HG03432 (cell line): ENCODE measurements at regions not wholly inside any gene's neighbourhood (a gene's known extent, or its start where the extent isn't known, plus 50 kb on each side); places are given as distances from the start of the nearest gene placed in this dataset.
"Not testable (repeated sequence)": the region's sequence is repeated elsewhere in the genome, so short reads cannot be mapped to it uniquely, and the experiment has no call there.

Experiments
- ATAC-seq: cut with Tn5 transposase; IDR thresholded peaks from one replicate; pipeline ENCODE4 v1.9.1; 2021; ENCODE audit warnings: mild to moderate bottlenecking, moderate library complexity; ENCODE audit not compliant: unreplicated experiment

DNA sequence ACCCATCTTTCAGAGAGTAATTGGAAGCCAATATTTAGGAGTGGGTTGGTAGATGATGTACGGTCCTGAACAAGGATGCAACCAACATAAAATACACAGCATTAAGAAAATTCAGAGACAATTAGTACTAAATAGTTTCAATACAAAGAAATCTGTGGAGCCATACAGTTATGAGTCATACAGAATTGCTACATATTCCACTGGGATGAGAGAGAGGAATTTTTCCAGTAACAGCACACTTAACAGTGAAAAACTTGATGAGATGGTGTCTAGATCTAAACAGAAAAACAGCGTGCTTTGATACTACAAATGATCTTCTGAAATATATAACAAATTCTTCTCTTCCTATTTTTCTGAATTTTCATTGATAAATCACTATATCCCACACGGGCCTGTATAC lies 1999.3 kb upstream of the CDH9 start:
- no peak for ATAC-seq

DNA sequence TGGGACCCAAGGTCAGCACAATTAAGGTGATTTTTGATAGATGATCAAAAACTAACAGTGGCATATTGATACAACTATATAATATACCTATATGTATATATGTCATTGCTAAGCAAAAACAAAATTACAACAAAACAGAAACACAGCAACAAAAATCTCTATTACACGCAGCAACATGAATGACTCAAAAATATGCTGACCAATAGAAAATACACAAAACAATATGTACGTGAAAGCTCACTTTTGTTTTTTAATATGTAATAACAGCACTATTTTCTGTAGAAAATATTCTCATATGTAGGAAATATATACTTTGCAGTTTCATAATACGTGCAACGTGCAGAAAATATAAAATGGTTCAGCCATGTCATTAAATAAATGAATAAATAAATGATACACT lies 1985.7 kb upstream of the CDH9 start:
- ATAC-seq, result no peak

DNA sequence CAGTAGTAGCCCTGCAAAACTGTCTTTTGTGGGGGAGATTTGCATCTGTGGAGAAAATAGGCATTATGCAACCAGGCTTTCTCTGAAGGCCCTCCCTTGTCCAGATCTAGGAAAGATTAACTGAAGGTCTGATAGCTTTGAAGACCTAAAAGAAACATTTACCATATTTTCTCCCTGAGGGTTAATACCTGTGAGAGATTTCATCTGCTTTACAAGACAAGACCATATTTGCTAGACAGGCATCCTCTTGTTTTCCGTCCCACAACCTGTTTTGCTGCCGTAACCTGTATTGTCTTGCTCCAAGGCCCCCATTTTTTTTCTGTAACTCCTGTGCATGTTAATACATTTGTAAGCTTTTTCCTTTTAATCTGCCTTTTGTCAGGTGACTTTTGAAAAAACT lies 1985.2 kb upstream of the CDH9 start:
- no peak for ATAC-seq

DNA sequence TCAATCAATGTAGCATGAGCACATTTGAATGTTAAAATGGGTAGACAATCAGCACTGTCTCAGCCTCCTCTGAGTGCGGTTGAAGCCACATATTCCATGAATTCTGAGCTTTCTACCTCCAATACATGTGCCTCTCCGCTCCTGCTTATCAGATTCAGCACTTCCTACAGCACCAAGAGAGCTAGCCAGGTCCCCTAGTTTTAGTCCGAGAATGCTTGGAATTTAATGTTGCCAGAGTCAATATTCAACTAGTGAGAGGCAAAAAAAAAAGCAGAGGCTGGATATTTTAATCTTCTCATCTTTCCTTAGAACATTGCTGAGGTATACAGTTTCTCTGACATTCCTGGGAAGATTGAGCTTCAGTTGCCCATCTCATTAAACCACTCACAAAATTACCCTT lies 1979.1 kb upstream of the CDH9 start:
- no peak for ATAC-seq

DNA sequence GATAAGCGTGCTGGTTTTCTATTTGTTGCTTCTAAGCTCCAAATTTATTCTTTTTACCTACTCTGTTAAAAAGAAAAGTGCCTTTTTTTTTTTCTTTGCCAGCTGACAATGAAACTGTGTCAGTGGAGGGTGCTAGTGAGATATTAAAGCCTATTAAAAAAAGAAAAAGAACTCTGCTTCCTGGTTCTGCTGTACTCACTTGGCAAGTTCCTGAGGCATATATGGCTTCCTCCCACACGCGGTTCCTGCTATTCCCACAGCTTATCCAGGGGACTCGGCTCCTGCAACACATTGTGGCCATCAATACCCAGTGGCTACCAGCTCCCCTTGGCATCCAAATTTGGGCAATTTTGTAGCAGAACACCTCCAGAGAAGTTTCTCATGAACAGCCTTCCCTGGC lies 1977.7 kb upstream of the CDH9 start:
- no peak for ATAC-seq

DNA sequence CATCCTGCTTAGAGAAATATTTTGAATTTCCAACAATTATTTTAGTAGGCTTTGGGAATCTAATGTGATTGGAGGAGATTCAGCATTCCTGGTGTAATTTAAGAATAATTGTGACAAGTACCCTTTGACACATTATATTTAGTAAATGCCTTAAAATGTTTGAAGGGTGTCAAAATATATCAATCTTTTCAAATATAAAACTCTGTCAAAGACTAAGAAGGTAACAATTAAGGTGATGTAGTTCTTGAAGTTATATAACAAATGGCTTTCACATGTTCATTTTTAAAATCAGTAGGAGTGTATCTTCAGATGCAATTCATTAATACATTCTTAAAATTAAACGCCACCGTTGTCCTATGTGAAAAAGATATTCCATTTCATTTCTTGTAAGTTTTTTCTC lies 1977.1 kb upstream of the CDH9 start:
- no peak for ATAC-seq

DNA sequence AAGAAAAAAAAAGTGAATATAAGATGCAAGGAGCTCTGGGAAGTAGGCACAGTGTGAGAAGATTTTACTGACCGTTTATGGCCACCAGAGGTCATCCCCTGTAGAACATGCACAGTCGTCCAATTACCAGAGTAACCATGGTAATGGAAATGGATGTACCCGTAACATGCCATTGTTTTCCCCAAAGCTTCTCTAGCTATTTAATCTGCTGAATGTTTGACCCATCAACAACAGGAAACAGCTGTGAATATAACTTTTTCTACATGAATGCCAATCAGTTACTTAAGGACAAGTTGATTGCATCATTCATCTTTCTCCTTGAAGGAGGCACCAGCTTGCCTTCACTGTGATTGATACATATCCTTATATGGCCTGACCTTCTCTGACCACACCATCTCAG lies 1967.0 kb upstream of the CDH9 start:
- no peak for ATAC-seq

DNA sequence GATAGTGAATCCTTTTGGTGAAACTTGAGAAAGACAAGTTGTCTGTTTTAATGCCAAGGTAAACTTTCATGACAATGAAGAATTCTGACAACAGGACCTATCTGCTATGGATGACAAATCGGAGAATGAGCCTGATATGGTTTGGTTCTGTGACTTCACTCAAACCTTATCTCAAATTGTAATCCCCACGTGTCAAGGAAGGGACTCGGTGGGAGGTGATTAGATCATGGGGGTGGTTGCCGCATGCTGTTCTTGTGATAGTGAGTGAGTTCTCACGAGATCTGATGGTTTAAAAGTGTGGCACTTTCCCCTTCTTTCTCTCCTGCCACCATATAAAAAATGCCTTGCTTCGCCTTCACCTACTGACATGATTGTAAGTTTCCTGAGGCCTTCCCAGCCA lies 1964.1 kb upstream of the CDH9 start:
- no peak for ATAC-seq

DNA sequence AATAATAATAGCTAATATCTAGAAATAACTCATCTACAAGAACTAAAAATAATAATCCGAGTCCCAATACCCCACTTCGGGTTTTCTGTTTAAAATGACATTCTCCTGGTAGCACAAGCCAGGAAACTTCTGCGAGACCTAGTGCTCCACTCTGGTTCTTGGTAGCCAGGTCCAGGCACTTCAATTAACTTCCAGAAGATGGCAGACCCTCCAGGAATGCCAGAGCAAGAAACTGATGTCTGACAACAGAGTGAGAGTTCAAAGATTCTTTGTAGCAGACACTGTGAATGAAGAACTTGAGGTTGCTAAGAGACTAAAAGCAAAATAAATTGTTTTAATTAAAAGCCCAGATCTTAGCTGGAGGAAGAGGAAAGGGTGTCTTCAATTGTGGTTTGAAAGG lies 1963.3 kb upstream of the CDH9 start:
- no peak for ATAC-seq

DNA sequence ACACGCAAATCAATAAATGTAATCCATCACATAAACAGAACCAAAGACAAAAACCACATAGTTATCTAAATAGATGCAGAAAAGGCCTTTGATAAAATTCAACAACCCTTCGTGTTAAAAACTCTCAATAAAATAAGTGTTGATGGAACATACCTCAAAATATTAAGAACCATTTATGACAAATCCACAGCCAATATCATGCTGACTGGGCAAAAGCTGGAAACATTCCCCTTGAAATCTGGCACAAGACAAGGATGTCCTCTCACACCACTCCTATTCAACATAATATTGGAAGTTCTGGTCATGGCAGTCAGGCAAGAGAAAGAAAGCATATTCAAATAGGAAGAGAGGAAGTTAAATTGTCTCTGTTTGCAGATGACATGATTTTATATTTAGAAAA lies 1946.3 kb upstream of the CDH9 start:
- ATAC-seq, result no peak

DNA sequence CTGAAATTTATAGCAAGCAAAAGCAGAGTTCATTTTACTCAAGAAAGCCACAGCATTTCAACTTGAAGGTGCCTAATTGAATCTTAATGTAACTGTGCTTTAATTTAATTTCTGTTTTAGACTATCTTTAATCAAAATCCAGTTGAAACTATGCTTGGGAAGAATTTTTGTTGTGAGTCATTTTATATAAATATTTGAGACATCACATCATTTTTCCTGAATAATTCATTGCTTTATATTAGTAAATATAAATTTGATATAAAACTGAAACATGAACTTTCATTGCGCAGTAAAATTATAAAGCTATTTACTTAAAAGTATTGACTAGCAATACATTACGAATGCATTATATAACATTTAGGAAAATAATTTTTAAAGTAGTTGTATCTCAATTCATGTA lies 1937.1 kb upstream of the CDH9 start:
- no peak for ATAC-seq

DNA sequence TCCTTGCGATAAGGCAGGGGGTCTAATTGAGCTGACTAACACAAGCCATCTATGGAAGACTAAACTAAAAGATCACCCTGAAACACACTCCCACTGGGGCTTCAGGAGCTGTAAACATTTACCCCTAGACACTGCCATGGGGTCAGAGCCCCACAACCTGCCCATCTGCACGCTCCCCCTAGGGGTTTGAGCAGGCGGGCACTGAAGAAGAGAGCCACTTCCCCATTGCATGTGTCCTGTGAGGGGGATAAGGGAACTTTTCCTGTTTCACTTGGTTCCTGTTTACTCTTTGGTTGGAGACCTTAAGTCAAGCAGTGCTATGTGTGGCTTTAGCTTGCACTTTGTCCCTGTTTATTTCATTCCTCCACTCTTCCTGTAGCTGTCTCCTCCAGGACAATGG lies 1929.5 kb upstream of the CDH9 start:
- ATAC-seq, result no peak

DNA sequence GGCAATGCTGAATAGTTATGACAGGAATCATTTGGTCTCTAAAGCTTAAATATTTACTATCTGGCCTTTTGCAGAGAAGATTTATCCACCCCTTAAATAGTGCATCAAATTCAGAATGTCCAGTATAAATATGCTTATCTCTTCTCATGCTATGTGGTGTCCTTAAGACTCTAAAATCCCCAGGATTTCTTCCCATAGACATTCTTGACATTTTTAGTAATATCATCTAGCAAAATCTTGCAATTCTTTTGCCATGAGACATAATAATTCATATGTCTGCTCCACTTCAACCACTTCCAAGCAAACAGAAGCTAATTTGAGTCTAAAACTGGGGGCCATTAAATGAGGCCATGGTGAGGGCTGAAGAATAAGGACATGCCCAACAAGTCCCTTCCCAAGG lies 1923.4 kb upstream of the CDH9 start:
- no peak for ATAC-seq

DNA sequence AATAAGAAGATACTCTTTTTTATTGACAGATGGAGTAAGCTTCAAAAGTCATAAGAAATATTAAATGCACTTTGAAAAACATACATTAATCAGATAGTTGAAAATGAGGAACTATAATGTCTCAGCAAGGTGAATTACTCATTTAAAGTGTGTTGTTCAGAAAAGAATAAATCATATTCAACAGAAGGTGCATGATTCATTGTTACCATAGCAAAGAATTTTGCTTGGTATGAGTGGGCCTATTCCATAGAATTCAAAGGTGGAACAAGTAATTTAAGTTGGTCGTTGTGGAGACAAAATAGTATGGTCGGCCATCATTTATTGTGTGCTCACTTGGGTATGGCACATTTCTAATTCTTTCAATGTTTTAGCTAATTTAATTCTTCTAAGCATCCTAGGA lies 1920.2 kb upstream of the CDH9 start:
- ATAC-seq, result no peak

DNA sequence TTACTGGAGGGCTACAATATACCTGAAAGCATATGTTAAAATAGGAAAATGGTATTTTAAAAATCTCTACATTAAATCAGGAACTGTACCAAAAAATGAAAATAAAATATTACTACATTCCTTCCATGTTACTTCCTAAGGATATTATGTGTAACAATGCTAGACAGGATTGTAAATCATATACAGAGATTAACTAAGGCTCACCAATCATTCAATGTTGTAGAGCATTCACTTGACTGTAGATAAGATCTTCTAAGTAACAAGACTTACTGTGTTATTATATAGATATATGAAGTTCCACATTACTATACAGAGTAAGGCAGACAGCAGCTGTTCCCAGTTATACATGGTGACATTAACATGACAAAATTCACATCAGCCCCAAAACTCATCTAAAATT lies 1919.1 kb upstream of the CDH9 start:
- ATAC-seq, result no peak

DNA sequence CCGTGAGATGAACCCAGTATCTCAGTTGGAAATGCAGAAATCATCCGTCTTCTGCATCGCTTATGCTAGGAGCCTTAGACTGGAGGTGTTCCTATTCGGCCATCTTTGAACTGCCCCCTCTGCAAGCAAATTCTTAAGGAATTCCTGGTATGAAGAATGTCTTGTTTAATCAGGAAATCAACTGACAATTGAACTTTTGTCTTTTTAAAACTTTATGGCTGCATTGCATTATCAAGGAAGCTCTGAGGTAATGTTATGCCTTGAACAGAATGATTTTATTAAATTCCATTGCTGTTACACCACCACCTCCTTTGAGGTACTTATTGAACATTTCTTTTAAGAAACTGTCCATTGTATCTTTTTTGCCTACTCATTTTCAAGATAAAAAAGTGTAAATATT lies 1915.7 kb upstream of the CDH9 start:
- ATAC-seq, result no peak

DNA sequence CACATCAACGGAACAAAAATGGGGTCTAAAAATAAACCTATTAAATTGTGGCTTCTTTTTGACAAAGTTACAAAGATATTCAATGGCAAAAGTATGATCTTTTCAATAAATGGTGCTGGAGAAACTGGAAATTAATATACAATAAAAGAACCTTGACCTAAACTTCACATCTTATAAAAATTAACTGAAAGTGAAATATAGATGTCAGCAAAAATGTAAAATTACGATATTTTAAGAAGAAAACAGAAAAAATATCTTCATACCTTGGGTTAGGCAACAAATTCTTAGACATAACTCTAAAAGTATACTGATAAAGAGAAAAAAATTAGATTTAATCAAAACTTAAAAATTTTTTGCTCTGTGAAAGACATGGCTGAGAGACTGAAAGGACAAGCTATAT lies 1909.5 kb upstream of the CDH9 start:
- ATAC-seq, result no peak

DNA sequence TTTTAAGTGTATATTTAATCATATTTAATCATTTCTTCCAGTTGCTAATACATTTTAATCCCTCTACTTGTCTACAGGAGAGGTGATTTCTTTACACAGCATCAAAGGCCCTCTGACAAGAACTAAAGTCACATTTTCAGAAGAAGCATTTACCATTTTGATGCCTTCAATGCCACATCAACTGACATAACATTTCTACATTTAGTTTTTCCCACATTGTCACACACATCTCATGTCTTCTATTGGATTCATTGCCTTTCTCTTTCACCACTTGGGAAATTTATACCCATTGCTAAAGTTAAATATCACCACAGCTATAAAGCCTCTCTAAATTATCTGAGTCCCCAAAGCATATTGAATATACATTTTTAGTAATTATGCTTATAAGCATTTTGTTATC lies 1907.5 kb upstream of the CDH9 start:
- ATAC-seq, result no peak

DNA sequence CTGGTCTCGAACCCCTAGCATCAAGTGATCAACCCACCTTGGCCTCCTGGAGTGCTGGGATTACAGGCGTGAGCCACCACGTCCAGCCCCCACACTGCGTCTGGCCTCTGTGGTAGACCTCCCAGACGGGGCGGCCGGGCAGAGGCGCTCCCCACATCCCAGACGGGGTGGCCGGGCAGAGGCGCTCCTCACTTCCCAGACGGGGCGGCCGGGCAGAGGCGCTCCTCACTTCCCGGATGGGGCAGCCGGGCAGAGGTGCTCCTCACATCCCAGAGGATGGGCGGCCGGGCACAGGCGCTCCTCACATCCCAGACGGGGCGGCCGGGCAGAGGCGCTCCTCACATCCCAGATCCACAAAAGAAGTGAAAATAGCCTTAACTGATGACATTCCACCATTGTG lies 1891.0 kb upstream of the CDH9 start:
- ATAC-seq, result not testable (repeated sequence)

DNA sequence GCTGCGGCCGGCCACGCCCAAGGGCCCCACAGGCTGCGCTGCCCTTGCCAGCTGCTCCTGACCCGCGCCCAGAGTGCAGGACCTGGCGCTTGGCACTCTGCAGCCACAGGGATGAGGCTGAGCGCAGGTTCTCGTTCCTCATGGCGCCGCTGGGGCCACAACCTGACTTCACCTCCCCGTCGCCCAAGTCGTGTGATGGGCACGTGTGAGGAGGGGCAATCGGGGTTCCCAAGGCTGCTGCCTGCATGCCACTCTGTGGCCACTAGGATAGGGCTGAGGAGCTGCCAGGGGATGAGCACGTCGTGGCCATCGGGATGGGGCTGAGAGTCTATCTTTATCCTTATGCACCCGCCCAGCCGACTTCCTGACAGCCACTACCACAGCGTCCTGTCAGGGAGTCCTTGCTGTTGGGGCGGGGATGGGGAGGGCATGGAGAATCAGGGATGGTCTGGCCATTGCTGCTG lies 1890.0 kb upstream of the CDH9 start:
- ATAC-seq, result not testable (repeated sequence)

DNA sequence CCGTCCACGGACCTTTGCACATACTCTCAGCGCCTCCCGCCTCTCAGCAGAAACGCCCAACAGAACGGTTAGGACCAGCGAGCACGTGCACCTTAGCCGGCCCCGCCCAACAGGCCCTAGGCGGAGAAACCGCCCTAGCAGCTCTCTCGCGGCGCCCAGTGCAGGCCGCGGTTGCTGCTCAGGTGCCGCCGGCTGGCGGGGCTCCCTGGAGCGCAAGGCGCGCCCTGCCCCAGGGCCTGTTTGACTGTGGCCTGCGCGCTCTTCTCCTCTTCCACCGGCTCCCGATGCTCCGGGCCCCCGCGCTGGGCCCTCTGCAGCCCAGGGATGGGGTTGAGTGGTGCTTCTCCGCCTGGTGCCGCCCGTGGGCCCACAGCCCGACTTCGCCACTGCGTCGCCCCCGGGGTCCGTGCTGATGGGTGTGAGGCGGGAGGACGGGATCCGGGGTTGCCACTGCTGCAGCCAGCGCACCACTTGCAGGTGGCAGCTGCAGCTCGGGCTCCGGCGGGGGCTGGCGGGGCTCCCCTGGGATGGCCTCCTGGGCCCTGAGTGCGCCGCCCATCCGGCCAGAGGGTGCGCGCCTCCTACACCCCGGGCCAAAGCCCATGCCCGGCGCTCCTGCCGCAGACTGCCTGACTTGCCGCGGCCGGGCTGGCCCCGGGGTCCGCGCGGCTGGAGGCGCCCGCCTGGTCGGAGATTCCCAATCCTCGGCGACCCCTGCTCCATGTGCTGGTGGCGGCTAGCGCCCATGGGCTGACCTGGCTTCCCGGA lies 1889.4 kb upstream of the CDH9 start:
- ATAC-seq, result no peak

DNA sequence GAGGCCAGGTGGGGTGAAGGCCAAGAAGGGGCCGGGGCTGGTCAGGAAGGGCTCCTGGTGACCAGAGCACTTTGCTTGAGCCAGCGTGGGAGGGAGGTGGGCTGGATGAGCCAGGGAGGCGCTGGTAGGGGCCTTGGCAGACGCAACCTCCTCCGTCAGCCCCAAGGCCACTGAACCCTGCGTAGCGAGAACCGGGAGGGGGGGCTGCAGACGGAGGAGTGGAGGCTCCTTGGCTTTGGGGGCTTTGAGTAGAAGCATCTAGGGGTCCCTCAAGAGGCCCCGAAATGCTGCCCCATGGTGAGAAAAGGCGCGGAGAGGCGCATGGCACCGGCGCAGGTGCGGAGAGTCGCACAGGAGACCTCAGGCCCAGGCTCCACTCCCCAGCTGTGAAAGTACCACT lies 1888.0 kb upstream of the CDH9 start:
- no peak for ATAC-seq

DNA sequence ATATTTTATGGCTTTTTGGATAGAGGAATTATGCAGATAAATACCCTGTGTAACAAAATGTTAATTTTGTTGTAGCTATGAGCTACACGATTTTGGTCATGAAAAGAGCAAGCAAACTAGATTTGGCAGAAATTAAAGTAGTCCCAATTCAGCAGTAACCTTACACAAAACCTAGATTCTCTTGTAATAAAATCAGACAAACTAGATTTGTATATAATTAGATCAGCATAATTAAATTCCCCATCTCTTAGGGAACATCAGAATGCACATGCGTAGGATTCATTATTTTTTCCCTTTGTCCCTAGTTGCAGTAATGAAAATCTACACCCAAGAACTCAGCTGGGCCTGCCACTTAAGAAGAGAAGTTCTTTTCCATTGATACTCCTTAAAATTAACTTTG lies 1879.2 kb upstream of the CDH9 start:
- no peak for ATAC-seq
